ENCODE measurements at regions not wholly inside any gene's neighbourhood (a gene's known extent, or its start where the extent isn't known, plus 50 kb on each side); places are given as distances from the start of the nearest gene placed in this dataset.

DNA sequence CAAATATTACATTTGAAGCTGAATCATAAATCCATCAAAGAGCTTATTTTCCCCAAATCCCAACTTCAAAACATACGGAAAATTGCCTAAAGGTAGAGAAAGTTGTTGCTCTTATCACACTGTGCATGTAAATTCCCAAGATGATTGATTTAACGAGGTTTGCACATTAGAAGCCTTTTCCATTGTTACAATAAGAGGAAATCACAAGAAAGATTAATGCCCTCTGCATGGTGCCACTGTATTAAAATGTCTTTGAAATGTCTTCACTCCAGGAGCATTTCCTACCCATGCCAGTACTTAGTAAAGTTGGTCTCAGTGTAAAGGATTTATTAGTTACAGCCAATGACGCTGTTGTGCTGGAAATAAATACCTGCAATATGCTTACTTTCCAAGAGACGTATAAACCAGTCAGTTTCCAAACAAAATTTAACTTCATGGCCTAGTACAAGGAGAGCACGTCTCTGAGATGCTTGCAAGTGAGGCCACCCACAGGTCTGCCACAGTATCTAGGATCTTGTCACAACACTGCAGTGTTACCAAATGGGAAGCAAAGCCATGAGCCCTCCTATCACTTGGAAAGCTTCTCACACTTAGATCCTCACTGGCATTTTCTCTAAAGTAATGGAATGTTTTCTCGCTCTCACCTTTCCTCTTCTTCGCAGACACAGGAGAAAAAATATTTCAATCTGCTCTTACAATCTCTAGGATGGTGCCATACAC lies 112.4 kb downstream of the CETN3 start:
- no peaks in the 10 kb centered on the region for H3K79me1 ChIP-seq (ENCODE audit: low read depth, low read length)
- H2BK20ac ChIP-seq (ENCODE audit: low read length) = no peak overlapping the region
- TF ChIP-seq, protein P1, sequence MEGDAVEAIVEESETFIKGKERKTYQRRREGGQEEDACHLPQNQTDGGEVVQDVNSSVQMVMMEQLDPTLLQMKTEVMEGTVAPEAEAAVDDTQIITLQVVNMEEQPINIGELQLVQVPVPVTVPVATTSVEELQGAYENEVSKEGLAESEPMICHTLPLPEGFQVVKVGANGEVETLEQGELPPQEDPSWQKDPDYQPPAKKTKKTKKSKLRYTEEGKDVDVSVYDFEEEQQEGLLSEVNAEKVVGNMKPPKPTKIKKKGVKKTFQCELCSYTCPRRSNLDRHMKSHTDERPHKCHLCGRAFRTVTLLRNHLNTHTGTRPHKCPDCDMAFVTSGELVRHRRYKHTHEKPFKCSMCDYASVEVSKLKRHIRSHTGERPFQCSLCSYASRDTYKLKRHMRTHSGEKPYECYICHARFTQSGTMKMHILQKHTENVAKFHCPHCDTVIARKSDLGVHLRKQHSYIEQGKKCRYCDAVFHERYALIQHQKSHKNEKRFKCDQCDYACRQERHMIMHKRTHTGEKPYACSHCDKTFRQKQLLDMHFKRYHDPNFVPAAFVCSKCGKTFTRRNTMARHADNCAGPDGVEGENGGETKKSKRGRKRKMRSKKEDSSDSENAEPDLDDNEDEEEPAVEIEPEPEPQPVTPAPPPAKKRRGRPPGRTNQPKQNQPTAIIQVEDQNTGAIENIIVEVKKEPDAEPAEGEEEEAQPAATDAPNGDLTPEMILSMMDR (IDR thresholded peaks at IDR 0.05; ENCODE audit: control extremely low read depth in 1 of 3, insufficient read depth in 1 of 3, low read depth in 1 of 3, low read length in 3 of 3) = no peak
- TF ChIP-seq RAD21 (IDR thresholded peaks at IDR 0.05 in 1 of 2, conservative IDR thresholded peaks at IDR 0.05 in 1 of 2; ENCODE audit: low read depth in 2 of 2, low read length in 2 of 2) (0 out of 4 replicates have a peak, but pooled peaks of 1 of the 2 experiments have one; percentile 3), CBX5 (IDR thresholded peaks at IDR 0.05; ENCODE audit: low read depth, low read length) (no peak)
- no peak overlapping the region for H2BK5ac ChIP-seq (ENCODE audit: low read depth, low read length)
- ChIA-PET POLR2A (ENCODE audit: partially characterized antibody) (no interaction called here), CTCF (ENCODE audit: partially characterized antibody) (interaction anchor here (1.0 to 1.2 kb wide), 4 partner anchors 10 to 142 kb away, joined by 3 to 4 read pairs (median 4); no protein-coding TSS in a partner anchor)
- H2BK12ac ChIP-seq (ENCODE audit: low read depth, low read length) = no peak overlapping the region
- no peak overlapping the region for H3K23ac ChIP-seq (ENCODE audit: insufficient read length)
- H4K5ac ChIP-seq (ENCODE audit: insufficient read length, low read depth, low read length) = no peak overlapping the region
- H3K79me2 ChIP-seq (ENCODE audit: control insufficient read depth in 1 of 2, insufficient read depth in 2 of 2, low read length in 2 of 2) = no peaks in the 10 kb centered on the region
- no peak overlapping the region for H2AFZ ChIP-seq (ENCODE audit: low read length)
- H3K4ac ChIP-seq (replicated peaks; ENCODE audit: insufficient read length, low read depth, low read length) = no peak overlapping the region
- H3K9me3 ChIP-seq (ENCODE audit: insufficient read depth in 2 of 2, low read depth in 1 of 2, low read length in 1 of 2) = no peaks in the 10 kb centered on the region
- H3K9ac ChIP-seq (replicated peaks in 1 of 4; ENCODE audit: extremely low read depth in 1 of 4, low read depth in 3 of 4, low read length in 3 of 4) = no peak overlapping the region
- no peak overlapping the region for H2BK15ac ChIP-seq (ENCODE audit: low read length)
- no peak overlapping the region for H3K14ac ChIP-seq (ENCODE audit: insufficient read length)
- DNase-seq (ENCODE audit: low read depth in 1 of 2, low spot score in 2 of 2) (no peak), FAIRE-seq (peak; percentile 90)
- no peaks in the 10 kb centered on the region; a peak in 1 of 7 replicates for H3K27me3 ChIP-seq (replicated peaks in 1 of 4; ENCODE audit: control insufficient read depth in 3 of 4, extremely low read depth in 1 of 4, insufficient read depth in 3 of 4, low read length in 3 of 4)
- H3K36me3 ChIP-seq (ENCODE audit: control insufficient read depth in 2 of 4, insufficient read depth in 4 of 4, low read length in 3 of 4) = no peaks in the 10 kb centered on the region
- no peak overlapping the region for H3K27ac ChIP-seq (ENCODE audit: low read depth, low read length)
- no peak overlapping the region for H2BK120ac ChIP-seq (replicated peaks; ENCODE audit: low read depth, low read length)
- H3K56ac ChIP-seq (replicated peaks; ENCODE audit: insufficient read length, low read depth, low read length) = no peak overlapping the region
- 43% methylated on average over 7 of the region's 7 CpGs; no CpG with 5 or more reads in 1 of the 2 experiments for WGBS, 2 experiments (ENCODE audit: extremely low coverage in 1 of 2, insufficient coverage in 1 of 2, insufficient read length in 1 of 2, insufficient replicate concordance in 2 of 2, low coverage in 1 of 2, low lambda C conversion rate in 2 of 2, missing lambda C conversion rate in 1 of 2)
- H4K20me1 ChIP-seq (replicated peaks in 1 of 2; ENCODE audit: control insufficient read depth in 1 of 2, insufficient read depth in 2 of 2, low read length in 2 of 2) = no peaks in the 10 kb centered on the region
- H3K4me1 ChIP-seq (replicated peaks in 1 of 4; ENCODE audit: control insufficient read depth in 3 of 4, insufficient read depth in 4 of 4, low read length in 3 of 4) = peaks cover 0 to 4% (median 2%) of the 10 kb centered on the region in 4 experiments; a peak in 2 of 7 replicates
- H2AK5ac ChIP-seq (ENCODE audit: low read depth, low read length) = no peak overlapping the region; the same call in 1 of the 2 replicates
- peak overlapping the region in 1 of 2 experiments; percentile 14; a peak in 3 of 4 replicates for H3K4me2 ChIP-seq (ENCODE audit: insufficient read depth in 1 of 2, low read depth in 2 of 2, low read length in 2 of 2)
- H3K23me2 ChIP-seq (ENCODE audit: low read depth, low read length) = no peaks in the 10 kb centered on the region
- H3K4me3 ChIP-seq (ENCODE audit: extremely low read depth in 1 of 4, insufficient read depth in 2 of 4, low read depth in 3 of 4, low read length in 4 of 4) = no peak overlapping the region
- H4K91ac ChIP-seq (replicated peaks; ENCODE audit: insufficient read length, low read length) = no peak overlapping the region
- no peak overlapping the region for H3K18ac ChIP-seq (ENCODE audit: extremely low read depth, low read length)
- no peak overlapping the region for H4K8ac ChIP-seq (ENCODE audit: extremely low read depth, insufficient read depth, low read length)
